Ovary (tissue), 7 donors: ENCODE measurements at regions not wholly inside any gene's neighbourhood (a gene's known extent, or its start where the extent isn't known, plus 50 kb on each side); places are given as distances from the start of the nearest gene placed in this dataset.

Source experiments
- DNase-seq, 5 donors: peaks; one replicate each; pipeline ENCODE4 v3.0.0-alpha.2; 2019 to 2020
- H3K27ac ChIP-seq, 2 donors: fragments of 200-600 bp; one replicate each; pipeline versions ENCODE4 v1.5.1 to v1.8.0; 2019 to 2022
- H3K27me3 ChIP-seq: fragments of 200-600 bp; one replicate; pipeline ENCODE4 v1.8.0; 2022
- H3K36me3 ChIP-seq: fragments of 200-600 bp; sonication (generic); one replicate; pipeline ENCODE4 v1.5.1; 2019
- H3K4me1 ChIP-seq: one replicate; pipeline ENCODE4 v1.8.1; 2013; ENCODE audit warnings: mild to moderate bottlenecking, moderate library complexity; ENCODE audit not compliant: insufficient read depth
- H3K4me3 ChIP-seq: fragments of 200-600 bp; sonication (generic); one replicate; pipeline ENCODE4 v1.5.1; 2017
- H3K9me3 ChIP-seq, 2 donors: fragments of 200-600 bp in 1 of 2; sonication (generic) in 1 of 2; one replicate each; pipeline versions ENCODE4 v1.5.1 to v1.8.1; 2013 to 2019; ENCODE audit warnings: mild to moderate bottlenecking in 1 of 2, moderate library complexity in 1 of 2
- EP300 ChIP-seq: sonication (generic); formaldehyde crosslinking; IDR thresholded peaks from one replicate; pipeline ENCODE4 v1.6.1; 2017; ENCODE audit warnings: antibody characterized with exemption
- POLR2A ChIP-seq: fragments of 450-650 bp; IDR thresholded peaks from one replicate; pipeline ENCODE4 v1.6.1; 2017; ENCODE audit warnings: antibody characterized with exemption, mild to moderate bottlenecking, moderate library complexity
- WGBS, 3 donors: extraction: QIAGEN DNeasy Blood & Tissue Kit in 1 of 3; methylation state at CpG; one replicate each; pipeline versions ENCODE4 v1.1.5 to v1.1.7; 2013 to 2017; 5-methylcytosine and 5-hydroxymethylcytosine counted together
- intact Hi-C, 4 donors: fragments of 100-400 bp; cut with DNase I; formaldehyde crosslinking; loops; one replicate each; pipeline versions ENCODE4 v1.11.0 to v1.15.1; 2022 to 2023
- TF ChIP-seq, protein P1 (sequence below), 3 donors: fragments of 450-650 bp in 2 of 3; fragments of 200-600 bp in 1 of 3; IDR thresholded peaks; one replicate each; pipeline versions ENCODE4 v1.5.1 to v1.8.0; 2016 to 2022; ENCODE audit warnings: antibody characterized with exemption in 3 of 3, mild to moderate bottlenecking in 1 of 3
- donor health status: DM: no; HTN: no; CAD: no; lungs with moderate emphysema.
- donor health status: DM: no; HTN: no; CAD: no.
- donor health status: Bipolar disorder and iron deficiency.
- donor health status: DM: no; HTN: no; CAD: no.
- donor health status: DM: yes; HTN: yes; CAD: no.

- DNase-seq: no peak
- H3K4me1 ChIP-seq: no peaks in the 10 kb centered on the region
- H3K9me3 ChIP-seq: no peaks in the 10 kb centered on the region
- 42 to 62% (median 51%) methylated on average over 1 of the region's 1 CpG for WGBS, 3 donors
- H3K27ac ChIP-seq: no peak overlapping the region
- no peak for TF ChIP-seq EP300
- no peak for TF ChIP-seq POLR2A
- TF ChIP-seq, protein P1, sequence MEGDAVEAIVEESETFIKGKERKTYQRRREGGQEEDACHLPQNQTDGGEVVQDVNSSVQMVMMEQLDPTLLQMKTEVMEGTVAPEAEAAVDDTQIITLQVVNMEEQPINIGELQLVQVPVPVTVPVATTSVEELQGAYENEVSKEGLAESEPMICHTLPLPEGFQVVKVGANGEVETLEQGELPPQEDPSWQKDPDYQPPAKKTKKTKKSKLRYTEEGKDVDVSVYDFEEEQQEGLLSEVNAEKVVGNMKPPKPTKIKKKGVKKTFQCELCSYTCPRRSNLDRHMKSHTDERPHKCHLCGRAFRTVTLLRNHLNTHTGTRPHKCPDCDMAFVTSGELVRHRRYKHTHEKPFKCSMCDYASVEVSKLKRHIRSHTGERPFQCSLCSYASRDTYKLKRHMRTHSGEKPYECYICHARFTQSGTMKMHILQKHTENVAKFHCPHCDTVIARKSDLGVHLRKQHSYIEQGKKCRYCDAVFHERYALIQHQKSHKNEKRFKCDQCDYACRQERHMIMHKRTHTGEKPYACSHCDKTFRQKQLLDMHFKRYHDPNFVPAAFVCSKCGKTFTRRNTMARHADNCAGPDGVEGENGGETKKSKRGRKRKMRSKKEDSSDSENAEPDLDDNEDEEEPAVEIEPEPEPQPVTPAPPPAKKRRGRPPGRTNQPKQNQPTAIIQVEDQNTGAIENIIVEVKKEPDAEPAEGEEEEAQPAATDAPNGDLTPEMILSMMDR (IDR thresholded peaks at IDR 0.05): no peak
- intact Hi-C loops: no loop called here
- no peak overlapping the region for H3K4me3 ChIP-seq
- no peaks in the 10 kb centered on the region for H3K27me3 ChIP-seq
- no peaks in the 10 kb centered on the region for H3K36me3 ChIP-seq
These were observed 64.7 kb upstream of the CAV2 start for GRCh38 chr7:116434820-116435341.

- Histone ChIP-seq H3K4me3 (no peak overlapping the region), H3K9me3 (no peaks in the 10 kb centered on the region), H3K27me3 (no peaks in the 10 kb centered on the region), H3K27ac (no peak overlapping the region), H3K4me1 (no peaks in the 10 kb centered on the region), H3K36me3 (no peaks in the 10 kb centered on the region)
- TF ChIP-seq, protein P1 (IDR thresholded peaks at IDR 0.05): no peak
- intact Hi-C loops: no loop called here
- DNase-seq: no peak
- 75 to 78% (median 78%) methylated on average over 5 of the region's 5 CpGs for WGBS, 3 donors
These were observed 63.2 kb upstream of the CAV2 start for GRCh38 chr7:116436305-116436826.

GRCh38 chr7:116438267-116438666 lies 61.3 kb upstream of the CAV2 start:
- intact Hi-C loops: no loop called here
- DNase-seq: no peak
- Histone ChIP-seq H3K4me1 (no peaks in the 10 kb centered on the region), H3K4me3 (no peak overlapping the region), H3K36me3 (no peaks in the 10 kb centered on the region), H3K9me3 (no peaks in the 10 kb centered on the region), H3K27ac (no peak overlapping the region), H3K27me3 (no peaks in the 10 kb centered on the region)
- TF ChIP-seq EP300 (no peak), POLR2A (no peak)
- TF ChIP-seq, protein P1 (IDR thresholded peaks at IDR 0.05): no peak
- 59 to 74% (median 72%) methylated on average over 2 of the region's 2 CpGs for WGBS, 3 donors

GRCh38 chr7:116439005-116439404 lies 60.5 kb upstream of the CAV2 start:
- no peak for TF ChIP-seq EP300
- no peak for TF ChIP-seq POLR2A
- TF ChIP-seq, protein P1 (IDR thresholded peaks at IDR 0.05): no peak
- no peak for DNase-seq
- H3K36me3 ChIP-seq: no peaks in the 10 kb centered on the region
- intact Hi-C loops: no loop called here
- no peak overlapping the region for H3K4me3 ChIP-seq
- H3K27me3 ChIP-seq: no peaks in the 10 kb centered on the region
- WGBS, 3 donors: 67 to 88% (median 68%) methylated on average over 1 of the region's 1 CpG
- H3K4me1 ChIP-seq: no peaks in the 10 kb centered on the region
- H3K27ac ChIP-seq: no peak overlapping the region
- H3K9me3 ChIP-seq: no peaks in the 10 kb centered on the region
